Stimulated activated CD4-positive, alpha-beta T cell treated with anti-CD3 and anti-CD28 coated beads, Interleukin-1b, Interleukin-23, amount 100 ng/mL, for 48 hours (primary cell): ENCODE measurements at regions not wholly inside any gene's neighbourhood (a gene's known extent, or its start where the extent isn't known, plus 50 kb on each side); places are given as distances from the start of the nearest gene placed in this dataset.

Experiments used
- DNase-seq: peaks from one replicate; pipeline ENCODE4 v3.0.0-alpha.2; 2020

GRCh38 chr2:21910832-21911507, 787.2 kb downstream of the TDRD15 start:
- no peak for DNase-seq

GRCh38 chr2:21912405-21912804, 788.6 kb downstream of the TDRD15 start:
- no peak for DNase-seq

GRCh38 chr2:21915201-21915600, 791.4 kb downstream of the TDRD15 start:
- DNase-seq, result no peak

GRCh38 chr2:21916934-21917522, 793.3 kb downstream of the TDRD15 start:
- no peak for DNase-seq

- no peak for DNase-seq
Measured at GRCh38 chr2:21920721-21921120, 797.0 kb downstream of the TDRD15 start.

- DNase-seq, result no peak
Measured at GRCh38 chr2:21924640-21925285, 801.0 kb downstream of the TDRD15 start.

GRCh38 chr2:21928292-21928691, 804.5 kb downstream of the TDRD15 start:
- DNase-seq, result no peak

- no peak for DNase-seq
Measured at GRCh38 chr2:21930226-21930625, 806.5 kb downstream of the TDRD15 start.

GRCh38 chr2:21939967-21940366, 816.2 kb downstream of the TDRD15 start:
- no peak for DNase-seq

- DNase-seq, result no peak
Measured at GRCh38 chr2:21944536-21944935, 820.8 kb downstream of the TDRD15 start.

- no peak for DNase-seq
Measured at GRCh38 chr2:21945658-21946057, 821.9 kb downstream of the TDRD15 start.

GRCh38 chr2:21947046-21947445, 823.3 kb downstream of the TDRD15 start:
- no peak for DNase-seq

GRCh38 chr2:21966139-21966538, 842.4 kb downstream of the TDRD15 start:
- no peak for DNase-seq

GRCh38 chr2:21970971-21971370, 847.2 kb downstream of the TDRD15 start:
- DNase-seq, result no peak

GRCh38 chr2:21972586-21972985, 848.8 kb downstream of the TDRD15 start:
- DNase-seq, result no peak

GRCh38 chr2:21981127-21981526, 857.4 kb downstream of the TDRD15 start:
- DNase-seq, result no peak

GRCh38 chr2:21993002-21993401, 869.2 kb downstream of the TDRD15 start:
- no peak for DNase-seq

- DNase-seq, result no peak
Measured at GRCh38 chr2:21996339-21996738, 872.6 kb downstream of the TDRD15 start.

GRCh38 chr2:21999522-21999921, 875.8 kb downstream of the TDRD15 start:
- DNase-seq, result no peak

- DNase-seq, result no peak
Measured at GRCh38 chr2:22002066-22002465, 878.3 kb downstream of the TDRD15 start.

- no peak for DNase-seq
Measured at GRCh38 chr2:22003270-22003669, 879.5 kb downstream of the TDRD15 start.

GRCh38 chr2:22011048-22011447, 887.3 kb downstream of the TDRD15 start:
- DNase-seq, result no peak

- DNase-seq, result no peak
Measured at GRCh38 chr2:22020091-22020742, 896.4 kb downstream of the TDRD15 start.
